Choroid plexus epithelial cell (primary cell): ENCODE measurements at regions not wholly inside any gene's neighbourhood (a gene's known extent, or its start where the extent isn't known, plus 50 kb on each side); places are given as distances from the start of the nearest gene placed in this dataset.

Experiments
- DNase-seq: peaks from one replicate; pipeline ENCODE4 v3.0.0-alpha.2; 2010; ENCODE audit warnings: low read depth
- H3K4me3 ChIP-seq: 2 replicates; pipeline ENCODE4 v1.5.1; 2011; ENCODE audit warnings: low read depth, mild to moderate bottlenecking, control low read depth, low read length, moderate library complexity
- TF ChIP-seq, protein P1 (sequence below): conservative IDR thresholded peaks from 2 replicates; pipeline ENCODE4 v1.5.1; 2011; ENCODE audit warnings: low read depth, mild to moderate bottlenecking, control low read depth, inconsistent platforms, low read length, moderate library complexity

DNA sequence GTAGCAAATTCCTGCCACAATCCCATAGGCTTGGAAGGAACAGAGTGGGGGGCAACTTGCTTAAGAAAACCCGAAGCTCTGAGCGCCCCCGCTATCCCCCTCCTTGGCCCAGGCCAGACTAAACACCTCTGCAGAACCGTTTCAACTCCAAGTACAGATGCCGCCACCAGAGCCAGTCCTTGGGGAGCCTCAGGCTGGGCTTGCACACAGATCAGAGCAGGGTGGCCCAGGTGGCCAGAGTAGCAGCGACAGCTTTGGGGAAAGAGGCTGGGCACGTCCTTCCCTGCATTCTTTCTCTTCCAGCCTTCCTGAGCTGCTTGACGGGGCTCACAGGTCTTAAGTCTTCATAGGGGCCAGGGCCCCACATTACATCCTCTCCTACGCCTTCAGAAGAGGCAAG is 181.6 kb upstream of the ZC3H12A start:
- no peak overlapping the region for H3K4me3 ChIP-seq
- DNase-seq = no peak
- TF ChIP-seq, protein P1, sequence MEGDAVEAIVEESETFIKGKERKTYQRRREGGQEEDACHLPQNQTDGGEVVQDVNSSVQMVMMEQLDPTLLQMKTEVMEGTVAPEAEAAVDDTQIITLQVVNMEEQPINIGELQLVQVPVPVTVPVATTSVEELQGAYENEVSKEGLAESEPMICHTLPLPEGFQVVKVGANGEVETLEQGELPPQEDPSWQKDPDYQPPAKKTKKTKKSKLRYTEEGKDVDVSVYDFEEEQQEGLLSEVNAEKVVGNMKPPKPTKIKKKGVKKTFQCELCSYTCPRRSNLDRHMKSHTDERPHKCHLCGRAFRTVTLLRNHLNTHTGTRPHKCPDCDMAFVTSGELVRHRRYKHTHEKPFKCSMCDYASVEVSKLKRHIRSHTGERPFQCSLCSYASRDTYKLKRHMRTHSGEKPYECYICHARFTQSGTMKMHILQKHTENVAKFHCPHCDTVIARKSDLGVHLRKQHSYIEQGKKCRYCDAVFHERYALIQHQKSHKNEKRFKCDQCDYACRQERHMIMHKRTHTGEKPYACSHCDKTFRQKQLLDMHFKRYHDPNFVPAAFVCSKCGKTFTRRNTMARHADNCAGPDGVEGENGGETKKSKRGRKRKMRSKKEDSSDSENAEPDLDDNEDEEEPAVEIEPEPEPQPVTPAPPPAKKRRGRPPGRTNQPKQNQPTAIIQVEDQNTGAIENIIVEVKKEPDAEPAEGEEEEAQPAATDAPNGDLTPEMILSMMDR = no peak

DNA sequence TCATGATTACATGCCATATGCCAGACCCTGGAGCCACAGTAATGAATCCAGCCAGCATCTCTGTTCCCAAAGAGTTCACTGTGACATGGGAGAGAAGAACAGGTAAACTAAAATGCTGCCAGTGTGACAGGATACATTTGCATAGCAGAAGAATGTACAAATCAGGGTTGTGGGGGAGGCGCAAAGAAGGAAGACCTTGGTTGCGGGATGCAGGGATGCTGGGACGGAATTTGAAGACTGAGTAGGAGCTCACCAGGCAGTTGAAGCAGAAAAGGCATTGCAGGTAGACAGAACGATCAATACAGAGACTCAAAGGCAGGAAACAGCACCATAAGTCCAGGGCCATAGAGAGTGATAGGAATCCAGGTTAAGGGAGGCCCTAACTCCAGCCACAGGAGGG is 180.3 kb upstream of the ZC3H12A start:
- H3K4me3 ChIP-seq = no peak overlapping the region
- TF ChIP-seq, protein P1 = no peak
- DNase-seq = no peak

DNA sequence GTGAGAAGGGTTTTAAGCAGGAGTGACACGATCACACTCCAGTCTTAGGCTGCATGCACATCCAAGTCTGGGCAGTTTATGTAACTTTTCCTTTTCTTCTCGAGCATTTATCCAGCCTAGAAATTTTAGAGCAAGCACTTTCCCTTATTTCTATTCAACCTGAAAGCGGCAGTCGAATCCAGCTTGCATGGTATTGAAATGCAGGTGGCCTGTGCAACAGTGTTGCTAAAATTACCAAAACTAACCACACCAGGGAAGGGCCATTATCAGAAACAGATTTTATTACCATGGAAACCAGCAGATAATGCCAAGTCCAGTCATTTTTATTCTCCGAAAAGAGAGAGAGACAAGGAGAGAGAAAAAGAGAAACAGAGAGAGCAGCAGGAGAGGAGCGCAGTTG is 179.9 kb upstream of the ZC3H12A start:
- TF ChIP-seq, protein P1 = no peak
- no peak for DNase-seq
- no peak overlapping the region for H3K4me3 ChIP-seq

DNA sequence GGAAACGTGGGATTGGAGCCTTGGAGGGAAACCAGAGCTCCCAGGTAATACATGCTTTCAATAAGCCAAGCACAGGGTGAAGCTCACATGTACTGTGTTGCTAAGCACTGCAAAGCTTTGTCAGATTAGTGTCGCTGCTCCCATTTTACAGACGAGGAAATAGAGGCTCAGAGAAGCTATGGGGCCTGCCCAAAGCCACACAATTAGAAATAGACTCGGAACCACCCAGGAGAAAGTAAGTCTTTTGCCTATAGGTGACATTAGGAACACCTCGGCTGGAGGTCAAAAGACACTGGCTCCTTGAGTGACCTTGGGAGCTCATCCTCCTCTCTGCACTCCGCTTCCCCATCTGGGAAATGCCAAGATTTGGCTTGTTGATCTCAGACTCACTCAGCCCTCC is 175.6 kb upstream of the ZC3H12A start:
- no peak overlapping the region for H3K4me3 ChIP-seq
- DNase-seq = no peak
- TF ChIP-seq, protein P1 = no peak

DNA sequence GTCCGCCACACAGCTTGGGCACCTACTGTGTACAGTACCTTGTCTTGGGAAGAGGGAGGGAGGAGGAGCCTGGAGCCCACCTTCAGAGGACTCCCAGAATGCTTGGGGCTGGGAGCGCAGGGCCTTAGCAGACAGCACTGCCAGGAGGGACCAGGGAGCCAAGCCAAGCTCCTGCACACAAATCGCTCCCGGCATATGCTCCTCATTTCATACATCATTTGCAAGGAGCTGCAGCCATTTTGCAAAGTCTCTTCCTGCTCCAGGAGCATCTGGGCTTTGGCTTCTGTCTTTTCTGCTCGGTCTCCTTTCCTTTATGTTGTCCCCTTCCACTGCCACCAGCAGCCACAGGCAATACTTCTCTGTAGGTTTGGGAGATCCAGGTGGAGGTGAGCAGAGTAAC is 175.2 kb upstream of the ZC3H12A start:
- TF ChIP-seq, protein P1 = no peak
- DNase-seq = no peak
- no peak overlapping the region for H3K4me3 ChIP-seq

DNA sequence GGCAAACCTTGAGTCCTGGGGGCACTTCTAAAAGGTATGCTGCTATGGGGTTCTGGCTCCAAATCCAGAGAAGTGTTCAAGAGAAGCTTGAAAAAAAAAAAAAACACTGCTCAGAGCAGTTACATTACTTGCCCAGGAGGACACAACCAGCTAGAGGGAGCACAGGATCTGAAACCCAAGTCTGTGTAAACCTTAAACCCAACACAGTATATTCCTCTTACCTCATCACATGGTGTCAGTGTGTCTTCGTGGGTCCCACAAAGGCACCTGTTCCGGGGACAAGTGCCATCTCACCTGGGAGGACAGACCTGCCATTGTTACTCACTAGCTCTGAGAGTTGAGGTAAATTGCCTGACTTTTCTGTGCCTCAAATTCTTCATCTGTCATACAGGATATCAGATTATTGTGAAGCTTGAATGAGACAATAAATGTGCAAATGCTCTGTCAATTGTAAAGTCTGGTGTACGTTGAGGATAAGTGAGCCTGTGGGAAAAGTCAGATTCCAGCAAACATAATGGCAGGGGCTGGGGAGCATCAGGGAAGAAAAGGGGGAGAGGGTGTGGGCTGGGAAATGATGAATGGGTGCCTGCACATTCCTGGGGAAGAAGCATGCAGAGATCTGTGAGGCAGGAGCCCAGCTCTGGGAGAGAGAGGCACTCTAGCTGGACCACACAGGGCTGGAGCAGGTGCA is 170.4 kb upstream of the ZC3H12A start:
- H3K4me3 ChIP-seq = no peak overlapping the region
- DNase-seq = no peak
- TF ChIP-seq, protein P1 = no peak

DNA sequence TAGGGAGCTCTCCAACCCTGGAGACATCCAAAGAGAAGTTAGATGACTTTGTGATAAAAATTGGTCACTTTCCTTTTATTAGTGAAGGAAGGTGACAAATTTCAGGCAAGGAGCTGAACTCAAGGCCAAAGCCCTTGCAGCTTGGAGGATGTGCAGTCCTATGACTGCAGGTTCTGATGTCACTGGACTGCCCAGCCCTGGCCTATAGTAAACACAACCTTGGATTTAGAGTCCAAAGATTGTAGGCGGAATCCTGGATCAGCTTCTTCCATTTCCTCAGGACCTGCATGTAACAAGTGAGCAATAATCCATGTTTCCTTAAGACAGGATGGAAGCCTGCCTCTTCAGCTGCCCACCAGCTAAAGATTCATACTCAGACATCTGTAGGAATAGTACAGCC is 169.3 kb upstream of the ZC3H12A start:
- no peak for DNase-seq
- TF ChIP-seq, protein P1 = no peak
- no peak overlapping the region for H3K4me3 ChIP-seq
